ENCODE measurements at regions not wholly inside any gene's neighbourhood (a gene's known extent, or its start where the extent isn't known, plus 50 kb on each side); places are given as distances from the start of the nearest gene placed in this dataset.

DNA sequence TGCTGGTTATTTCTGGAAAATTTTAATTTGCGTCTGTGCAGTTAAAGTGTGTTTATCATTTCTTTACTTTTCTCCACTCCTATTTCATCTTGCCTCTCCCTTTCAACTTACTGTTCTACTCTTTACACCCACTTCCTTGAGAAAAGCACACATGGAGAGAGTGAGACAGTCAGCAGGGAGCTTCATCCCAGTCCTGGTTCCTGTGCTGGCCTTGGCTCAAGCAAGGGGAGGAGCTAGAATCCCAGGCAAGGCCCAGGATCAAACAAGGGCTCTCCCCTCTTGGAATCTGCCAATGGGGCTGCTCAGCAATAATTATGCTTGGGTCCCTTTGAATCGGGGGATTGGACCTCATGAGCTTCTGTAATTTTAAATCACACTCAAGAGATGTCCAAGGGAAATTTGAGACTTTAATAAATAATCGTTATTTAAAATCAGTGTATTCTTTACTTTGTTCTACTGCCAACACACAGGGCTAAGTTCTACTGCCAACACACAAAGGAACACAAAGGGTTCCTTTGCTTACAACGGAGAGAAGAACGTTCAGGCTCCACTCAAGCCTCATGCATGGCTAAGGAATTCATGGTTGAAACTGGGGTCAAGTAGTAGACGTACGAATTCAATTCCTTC lies 439.3 kb upstream of the DAB2 start:
- no peak for FAIRE-seq

GRCh38 chr5:39857041-39857440 lies 432.3 kb upstream of the DAB2 start:
- no peak for FAIRE-seq

DNA sequence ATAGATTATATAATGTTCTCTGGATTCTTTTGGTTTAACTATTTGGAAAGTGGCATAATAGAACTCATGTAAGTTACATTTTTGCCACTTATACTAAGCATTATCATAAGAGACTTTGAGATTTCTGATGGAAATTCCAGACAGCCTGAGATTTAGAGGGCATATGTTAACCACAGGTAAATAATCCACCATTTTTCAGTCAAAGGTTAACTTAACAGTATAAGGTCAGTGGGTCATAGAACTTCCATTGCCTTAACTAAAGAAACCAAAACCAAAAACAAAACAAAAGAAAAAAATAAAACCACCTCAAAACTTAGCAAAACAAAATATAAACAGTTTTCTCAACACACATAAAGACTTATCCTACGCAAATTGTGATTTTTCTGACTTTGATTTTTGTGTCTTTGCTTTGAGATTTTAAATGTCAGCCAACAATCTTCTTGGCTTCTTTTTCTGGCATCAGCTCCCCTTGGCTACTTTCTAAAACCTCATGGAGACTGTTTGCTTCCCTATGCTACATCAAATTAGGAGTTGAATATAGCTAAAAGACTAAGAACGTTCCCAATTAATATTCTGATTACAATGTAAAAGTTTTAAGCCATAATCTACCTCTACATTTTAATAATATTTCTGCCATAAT lies 430.1 kb upstream of the DAB2 start:
- no peak for FAIRE-seq

DNA sequence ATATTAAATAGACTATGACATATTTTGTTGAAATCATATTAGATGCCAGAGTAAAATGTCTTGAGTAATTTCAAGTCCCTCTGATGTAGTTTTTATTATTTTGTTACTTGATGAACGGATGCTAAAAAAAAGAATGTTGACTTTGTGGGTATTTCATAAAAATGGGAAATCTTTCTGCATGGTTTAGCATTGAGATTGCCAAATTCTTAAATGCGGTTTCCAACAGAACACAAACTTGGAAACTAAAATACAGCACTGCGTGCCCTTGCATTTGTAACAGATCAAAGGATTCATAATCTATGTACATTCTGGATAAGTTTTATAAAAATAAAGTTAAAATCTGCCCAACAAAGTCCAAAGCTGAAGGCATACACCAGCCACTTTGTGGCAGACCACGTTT lies 425.5 kb upstream of the DAB2 start:
- FAIRE-seq: no peak

- no peak for FAIRE-seq
These were observed 421.4 kb upstream of the DAB2 start for GRCh38 chr5:39846144-39846543.

GRCh38 chr5:39843767-39844166 lies 419.0 kb upstream of the DAB2 start:
- FAIRE-seq: no peak

DNA sequence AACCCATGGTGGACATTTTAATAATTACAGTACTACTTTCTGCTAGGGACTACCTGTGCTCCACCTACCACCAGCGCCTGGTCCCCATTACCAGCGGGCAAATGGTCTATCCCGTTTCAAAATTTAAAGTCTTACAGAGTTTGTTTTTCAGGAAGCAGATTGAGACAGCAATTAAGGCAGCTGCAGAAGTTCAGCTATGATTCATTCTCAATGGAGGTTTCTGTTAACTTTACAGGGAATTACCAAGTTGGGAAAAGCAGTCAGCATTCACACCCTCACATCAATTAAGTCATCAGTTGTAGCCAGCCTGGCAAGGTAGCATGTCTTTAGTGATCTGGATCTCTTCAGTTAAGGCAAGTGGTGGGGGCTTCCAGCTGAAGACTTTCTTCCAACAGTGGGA lies 410.6 kb upstream of the DAB2 start:
- FAIRE-seq: no peak

- no peak for FAIRE-seq
These were observed 404.7 kb upstream of the DAB2 start for GRCh38 chr5:39829441-39829840.

DNA sequence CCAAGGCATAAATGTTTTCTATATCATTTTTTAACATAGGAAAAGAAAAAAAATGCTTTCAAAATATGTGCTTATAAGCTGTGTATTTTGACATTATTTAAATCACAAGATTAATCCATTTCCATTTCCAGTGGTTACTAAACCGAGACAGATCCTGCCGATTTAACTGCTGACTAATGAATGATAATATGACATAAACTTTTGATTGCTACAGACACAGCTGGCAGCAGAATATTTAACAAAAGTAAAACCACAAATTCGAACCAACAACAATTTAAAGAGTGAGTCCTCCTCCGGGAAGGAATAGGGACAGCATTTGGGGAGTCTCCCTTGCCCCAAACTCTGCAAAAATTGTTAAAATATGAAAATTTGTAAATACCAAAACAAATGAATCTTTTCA lies 401.3 kb upstream of the DAB2 start:
- FAIRE-seq: no peak

- FAIRE-seq: no peak
These were observed 400.5 kb upstream of the DAB2 start for GRCh38 chr5:39825301-39825700.

DNA sequence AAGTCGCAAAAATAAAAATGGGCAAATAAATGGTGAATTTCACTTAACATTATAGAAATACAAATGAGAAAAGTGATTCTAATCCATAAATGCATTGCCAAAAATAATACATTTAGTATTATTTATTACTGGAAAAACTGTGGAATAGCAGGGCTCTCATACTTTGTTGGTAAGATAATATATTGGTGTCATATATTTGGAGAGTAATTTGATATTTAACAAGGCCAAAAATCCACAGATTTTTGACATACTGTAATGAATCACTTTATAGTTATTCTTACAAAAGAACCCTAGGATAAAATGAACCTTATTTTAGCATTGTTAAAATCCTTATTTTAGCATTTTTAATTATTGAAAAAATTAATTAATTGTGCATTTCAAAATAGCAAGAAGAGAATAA lies 397.2 kb upstream of the DAB2 start:
- FAIRE-seq: no peak

GRCh38 chr5:39816866-39817265 lies 392.1 kb upstream of the DAB2 start:
- no peak for FAIRE-seq

- FAIRE-seq: no peak
These were observed 391.5 kb upstream of the DAB2 start for GRCh38 chr5:39816156-39816845.

GRCh38 chr5:39815711-39816110 lies 390.9 kb upstream of the DAB2 start:
- no peak for FAIRE-seq

DNA sequence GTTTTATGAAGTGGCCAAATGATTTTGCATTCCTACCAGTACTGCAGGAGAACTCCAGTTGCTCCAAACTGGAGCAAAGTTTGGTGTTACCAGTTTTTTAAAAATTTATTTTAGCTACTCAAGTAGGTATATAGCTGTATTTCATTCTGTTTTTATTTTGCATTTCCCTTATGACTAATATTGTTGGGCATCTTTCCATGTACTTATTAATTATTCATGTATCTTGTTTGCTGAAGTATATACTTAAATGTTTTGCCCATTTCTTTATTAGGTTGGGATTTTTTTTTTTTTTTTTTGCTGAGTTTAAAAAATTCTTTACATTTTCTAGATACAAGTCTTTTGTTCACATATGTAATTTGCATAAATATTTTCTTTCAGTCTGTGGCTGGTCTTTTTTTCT lies 386.6 kb upstream of the DAB2 start:
- no peak for FAIRE-seq

GRCh38 chr5:39808656-39809055 lies 383.9 kb upstream of the DAB2 start:
- FAIRE-seq: no peak

DNA sequence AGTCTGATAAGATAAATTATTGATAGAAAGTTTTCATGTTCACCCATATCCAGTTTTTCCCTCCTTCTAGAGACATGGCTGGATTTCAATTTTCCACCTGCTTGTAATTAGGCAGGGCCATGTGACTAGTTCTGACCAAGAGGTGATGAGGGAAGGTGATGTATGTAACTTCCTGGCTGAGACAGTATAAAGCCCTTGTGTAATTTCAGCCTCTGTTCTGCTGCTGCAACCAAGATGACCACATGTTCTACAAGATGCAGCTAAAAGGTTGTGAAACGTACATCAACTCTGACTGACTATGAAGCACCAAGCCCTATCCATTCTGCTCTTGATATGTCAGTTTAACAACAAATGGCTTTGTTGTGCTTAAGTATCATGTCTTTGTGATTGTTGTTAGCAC lies 376.5 kb upstream of the DAB2 start:
- FAIRE-seq: no peak

GRCh38 chr5:39800042-39800601 lies 375.3 kb upstream of the DAB2 start:
- FAIRE-seq: no peak

DNA sequence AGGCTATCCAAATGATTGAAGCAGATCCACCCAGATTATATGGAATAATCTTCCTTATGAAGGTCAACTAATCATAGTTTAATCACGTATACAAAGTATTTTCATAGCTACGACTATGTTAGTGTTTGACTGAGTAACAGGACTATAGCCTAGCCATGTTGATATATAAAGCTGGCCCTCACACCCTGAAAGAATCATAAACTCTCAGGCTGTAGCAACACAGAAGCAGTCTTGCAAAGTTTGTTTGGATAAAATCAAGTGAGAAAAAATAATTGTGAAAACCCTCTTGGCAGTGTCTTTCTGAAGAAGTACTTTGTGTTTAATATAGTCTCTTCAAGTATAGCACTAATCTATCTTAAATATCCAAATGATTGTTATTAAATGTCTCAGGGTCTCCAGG lies 374.5 kb upstream of the DAB2 start:
- no peak for FAIRE-seq

DNA sequence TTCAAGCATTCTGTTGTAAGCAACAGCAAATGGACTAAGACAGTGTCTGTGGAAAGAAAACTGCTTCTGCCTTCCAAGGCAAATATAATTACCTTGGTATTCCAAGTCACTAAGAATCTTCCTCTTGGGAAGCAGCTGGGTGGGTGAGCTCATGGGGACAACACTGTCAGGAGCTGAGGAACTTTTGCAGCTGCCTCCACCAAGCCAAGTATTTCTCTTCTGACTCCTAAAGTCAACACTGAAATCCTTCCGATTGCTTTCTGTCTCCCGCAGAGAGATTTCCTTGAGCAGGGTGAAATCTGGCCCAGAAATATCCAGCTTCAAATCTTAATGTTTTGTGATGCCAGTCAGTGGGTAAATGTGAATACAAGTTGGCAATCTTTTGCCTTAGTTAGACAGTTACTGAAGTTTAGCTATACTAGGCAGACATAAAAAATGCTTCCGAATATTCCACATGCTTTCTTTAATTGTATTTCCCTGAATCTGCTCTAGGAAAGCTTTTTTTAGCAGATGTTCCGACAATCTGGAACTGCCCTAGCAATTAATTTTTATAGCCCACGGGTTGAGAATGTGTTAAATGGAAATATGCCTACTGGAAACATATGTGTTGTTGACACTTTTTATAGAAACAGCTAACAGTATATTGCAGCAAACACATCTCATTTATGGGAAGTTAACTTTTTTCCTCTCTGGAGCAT lies 369.9 kb upstream of the DAB2 start:
- no peak for FAIRE-seq

- FAIRE-seq: no peak
These were observed 360.6 kb upstream of the DAB2 start for GRCh38 chr5:39785410-39785809.

DNA sequence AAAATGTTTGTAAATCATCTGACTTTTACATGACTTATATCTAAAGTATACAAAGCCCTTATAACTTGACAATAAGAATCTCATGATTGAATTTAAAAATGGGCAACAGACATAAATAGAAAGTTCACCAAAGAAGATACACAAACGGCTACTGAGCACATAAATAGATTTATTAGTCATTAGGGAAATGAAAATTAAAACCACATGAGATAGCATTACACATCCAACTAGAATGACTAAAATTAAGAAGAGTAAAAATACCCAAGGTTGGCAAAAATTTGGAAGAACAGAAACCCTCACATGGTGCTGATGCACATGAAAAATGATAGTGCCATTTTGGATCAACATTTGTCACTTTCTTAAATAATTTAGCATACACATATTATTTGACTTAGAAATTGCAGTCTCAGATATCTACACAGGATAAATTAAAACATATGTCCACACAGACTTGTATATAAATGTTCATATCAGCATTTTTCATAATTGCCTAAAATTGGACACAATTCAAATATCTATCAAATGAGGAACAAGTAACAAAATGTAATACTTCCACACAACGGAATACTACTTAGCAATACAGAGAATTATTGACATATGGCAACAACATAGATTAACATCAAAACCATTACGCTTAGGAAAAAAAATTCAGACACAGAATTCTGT lies 359.1 kb upstream of the DAB2 start:
- no peak for FAIRE-seq

DNA sequence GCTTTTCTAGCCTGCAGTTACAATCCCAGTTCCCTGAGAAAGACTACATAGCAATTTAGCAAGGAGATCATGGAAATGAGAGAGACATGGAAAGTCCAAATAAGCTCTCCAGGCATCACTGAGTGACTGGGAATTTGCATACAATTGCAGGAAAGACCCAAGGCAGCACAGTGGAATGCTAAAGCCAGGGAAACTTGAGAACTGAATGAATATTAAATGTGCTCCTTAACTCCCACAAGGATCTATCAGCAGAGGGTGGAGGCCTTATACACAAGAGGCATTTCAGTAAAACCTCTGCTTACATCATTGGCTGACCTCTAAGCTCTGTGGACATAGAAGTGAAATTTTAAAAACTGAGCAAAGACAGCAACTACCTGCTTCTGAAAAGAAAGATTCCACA lies 355.6 kb upstream of the DAB2 start:
- FAIRE-seq: no peak

Measured in islet of Langerhans (tissue), 1 donor.